ENCODE measurements at regions not wholly inside any gene's neighbourhood (a gene's known extent, or its start where the extent isn't known, plus 50 kb on each side); places are given as distances from the start of the nearest gene placed in this dataset.

DNA sequence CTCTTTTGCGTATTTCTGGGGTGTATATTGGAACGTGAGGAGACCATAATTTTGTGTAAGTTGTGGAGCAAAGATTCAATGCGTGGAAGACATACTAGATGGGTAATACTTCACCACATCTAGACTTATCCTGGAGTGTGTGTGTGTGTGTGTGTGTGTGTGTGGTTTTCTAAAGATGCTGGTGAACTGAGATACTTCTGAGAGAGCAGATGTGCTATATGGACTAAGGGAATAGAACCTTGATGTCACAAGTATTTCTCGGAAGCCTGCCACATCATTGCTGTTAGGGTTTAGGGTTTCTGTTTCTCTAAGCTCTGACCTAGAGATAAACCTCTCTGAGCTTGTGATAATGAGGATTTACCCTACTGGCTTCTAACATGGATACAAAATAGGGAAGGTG, 138.8 kb downstream of the DACT1 start:
- FAIRE-seq (no peak), DNase-seq (ENCODE audit: low read depth in 1 of 2, low spot score in 2 of 2) (no peak)
- no peaks in the 10 kb centered on the region for H3K79me1 ChIP-seq (ENCODE audit: low read depth, low read length)
- H3K4ac ChIP-seq (replicated peaks; ENCODE audit: insufficient read length, low read depth, low read length), result no peak overlapping the region
- H4K8ac ChIP-seq (ENCODE audit: extremely low read depth, insufficient read depth, low read length), result no peak overlapping the region
- no peak for TF ChIP-seq TEAD4 (IDR thresholded peaks at IDR 0.05; ENCODE audit: low read depth, low read length)
- no peak for TF ChIP-seq RAD21 (IDR thresholded peaks at IDR 0.05 in 1 of 2, conservative IDR thresholded peaks at IDR 0.05 in 1 of 2; ENCODE audit: low read depth in 2 of 2, low read length in 2 of 2)
- TF ChIP-seq POLR2A (IDR thresholded peaks at IDR 0.05; ENCODE audit: control extremely low read depth in 1 of 2, low read depth in 2 of 2, low read length in 2 of 2), result no peak
- TF ChIP-seq EP300 (IDR thresholded peaks at IDR 0.05; ENCODE audit: borderline replicate concordance in 1 of 2, low read depth in 2 of 2, low read length in 2 of 2), result no peak
- TF ChIP-seq, protein P1, sequence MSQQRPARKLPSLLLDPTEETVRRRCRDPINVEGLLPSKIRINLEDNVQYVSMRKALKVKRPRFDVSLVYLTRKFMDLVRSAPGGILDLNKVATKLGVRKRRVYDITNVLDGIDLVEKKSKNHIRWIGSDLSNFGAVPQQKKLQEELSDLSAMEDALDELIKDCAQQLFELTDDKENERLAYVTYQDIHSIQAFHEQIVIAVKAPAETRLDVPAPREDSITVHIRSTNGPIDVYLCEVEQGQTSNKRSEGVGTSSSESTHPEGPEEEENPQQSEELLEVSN (IDR thresholded peaks at IDR 0.05), result no peak
- TF ChIP-seq FOSL1 (IDR thresholded peaks at IDR 0.05; ENCODE audit: insufficient read depth, low read depth, low read length), result no peak
- no peak for TF ChIP-seq POLR2AphosphoS5 (IDR thresholded peaks at IDR 0.05; ENCODE audit: low read depth, low read length)
- TF ChIP-seq GTF2F1 (IDR thresholded peaks at IDR 0.05; ENCODE audit: borderline replicate concordance, low read depth, low read length), result no peak
- no peak overlapping the region for H3K9ac ChIP-seq (replicated peaks in 1 of 4; ENCODE audit: extremely low read depth in 1 of 4, low read depth in 3 of 4, low read length in 3 of 4)
- ChIA-PET POLR2A (ENCODE audit: partially characterized antibody) (no interaction called here), CTCF (ENCODE audit: partially characterized antibody) (interaction anchor here (0.7 to 1.7 kb wide), 4 partner anchors 10 to 134 kb away, joined by 3 to 5 read pairs (median 4); no protein-coding TSS in a partner anchor)
- H3K27ac ChIP-seq (ENCODE audit: low read depth, low read length), result no peak overlapping the region
- no peak overlapping the region for H3K14ac ChIP-seq (ENCODE audit: insufficient read length)
- H4K5ac ChIP-seq (ENCODE audit: insufficient read length, low read depth, low read length), result no peak overlapping the region
- H3K36me3 ChIP-seq (ENCODE audit: control insufficient read depth in 2 of 4, insufficient read depth in 4 of 4, low read length in 3 of 4), result no peaks in the 10 kb centered on the region
- no peak overlapping the region for H2BK20ac ChIP-seq (ENCODE audit: low read length)
- H2BK5ac ChIP-seq (ENCODE audit: low read depth, low read length), result no peak overlapping the region
- H3K27me3 ChIP-seq (replicated peaks in 1 of 4; ENCODE audit: control insufficient read depth in 3 of 4, extremely low read depth in 1 of 4, insufficient read depth in 3 of 4, low read length in 3 of 4), result no peaks in the 10 kb centered on the region
- H2BK120ac ChIP-seq (replicated peaks; ENCODE audit: low read depth, low read length), result no peak overlapping the region
- no peak overlapping the region for H3K23ac ChIP-seq (ENCODE audit: insufficient read length)
- H2AK5ac ChIP-seq (ENCODE audit: low read depth, low read length), result no peak overlapping the region
- no peak overlapping the region for H4K91ac ChIP-seq (replicated peaks; ENCODE audit: insufficient read length, low read length)
- peaks cover 0 to 12% (median 8%) of the 10 kb centered on the region in 4 experiments; a peak in 4 of 7 replicates for H3K4me1 ChIP-seq (replicated peaks in 1 of 4; ENCODE audit: control insufficient read depth in 3 of 4, insufficient read depth in 4 of 4, low read length in 3 of 4)
- H4K20me1 ChIP-seq (replicated peaks in 1 of 2; ENCODE audit: control insufficient read depth in 1 of 2, insufficient read depth in 2 of 2, low read length in 2 of 2), result no peaks in the 10 kb centered on the region
- H2BK12ac ChIP-seq (ENCODE audit: low read depth, low read length), result no peak overlapping the region
- no peak overlapping the region for H3K4me3 ChIP-seq (ENCODE audit: extremely low read depth in 1 of 4, insufficient read depth in 2 of 4, low read depth in 3 of 4, low read length in 4 of 4)
- no peak overlapping the region for H3K18ac ChIP-seq (ENCODE audit: extremely low read depth, low read length)
- no peak overlapping the region for H3K56ac ChIP-seq (replicated peaks; ENCODE audit: insufficient read length, low read depth, low read length)
- H3K9me3 ChIP-seq (ENCODE audit: insufficient read depth in 2 of 2, low read depth in 1 of 2, low read length in 1 of 2), result peaks cover 0 to 4% of the 10 kb centered on the region in 2 experiments; a peak in 1 of 4 replicates
- no peak overlapping the region for H2AFZ ChIP-seq (ENCODE audit: low read length)
- no peak overlapping the region for H2BK15ac ChIP-seq (ENCODE audit: low read length)
- WGBS, 2 experiments (ENCODE audit: extremely low coverage in 1 of 2, insufficient coverage in 1 of 2, insufficient read length in 1 of 2, insufficient replicate concordance in 2 of 2, low coverage in 1 of 2, low lambda C conversion rate in 2 of 2, missing lambda C conversion rate in 1 of 2), result 90% methylated on average over 4 of the region's 4 CpGs; no CpG with 5 or more reads in 1 of the 2 experiments
- H3K23me2 ChIP-seq (ENCODE audit: low read depth, low read length), result no peaks in the 10 kb centered on the region; the same call in 1 of the 2 replicates
- no peak overlapping the region for H3K4me2 ChIP-seq (ENCODE audit: insufficient read depth in 1 of 2, low read depth in 2 of 2, low read length in 2 of 2)
- H3K79me2 ChIP-seq (ENCODE audit: control insufficient read depth in 1 of 2, insufficient read depth in 2 of 2, low read length in 2 of 2), result no peaks in the 10 kb centered on the region
